ENCODE measurements at regions not wholly inside any gene's neighbourhood (a gene's known extent, or its start where the extent isn't known, plus 50 kb on each side); places are given as distances from the start of the nearest gene placed in this dataset.

GRCh38 chr9:16309082-16309468, 561.4 kb downstream of the BNC2 start:
- TF ChIP-seq NR1H2 (CRISPR knock-in tag; IDR thresholded peaks at IDR 0.05) = no peak
- TF ChIP-seq MAX (CRISPR knock-in tag; IDR thresholded peaks at IDR 0.05) = no peak
- TF ChIP-seq, protein P1, sequence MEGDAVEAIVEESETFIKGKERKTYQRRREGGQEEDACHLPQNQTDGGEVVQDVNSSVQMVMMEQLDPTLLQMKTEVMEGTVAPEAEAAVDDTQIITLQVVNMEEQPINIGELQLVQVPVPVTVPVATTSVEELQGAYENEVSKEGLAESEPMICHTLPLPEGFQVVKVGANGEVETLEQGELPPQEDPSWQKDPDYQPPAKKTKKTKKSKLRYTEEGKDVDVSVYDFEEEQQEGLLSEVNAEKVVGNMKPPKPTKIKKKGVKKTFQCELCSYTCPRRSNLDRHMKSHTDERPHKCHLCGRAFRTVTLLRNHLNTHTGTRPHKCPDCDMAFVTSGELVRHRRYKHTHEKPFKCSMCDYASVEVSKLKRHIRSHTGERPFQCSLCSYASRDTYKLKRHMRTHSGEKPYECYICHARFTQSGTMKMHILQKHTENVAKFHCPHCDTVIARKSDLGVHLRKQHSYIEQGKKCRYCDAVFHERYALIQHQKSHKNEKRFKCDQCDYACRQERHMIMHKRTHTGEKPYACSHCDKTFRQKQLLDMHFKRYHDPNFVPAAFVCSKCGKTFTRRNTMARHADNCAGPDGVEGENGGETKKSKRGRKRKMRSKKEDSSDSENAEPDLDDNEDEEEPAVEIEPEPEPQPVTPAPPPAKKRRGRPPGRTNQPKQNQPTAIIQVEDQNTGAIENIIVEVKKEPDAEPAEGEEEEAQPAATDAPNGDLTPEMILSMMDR (IDR thresholded peaks at IDR 0.05) = no peak
- TF ChIP-seq E2F4 (CRISPR knock-in tag; IDR thresholded peaks at IDR 0.05; ENCODE audit: borderline replicate concordance, low read depth) = no peak
- TF ChIP-seq ZBTB21 (CRISPR knock-in tag; IDR thresholded peaks at IDR 0.05; ENCODE audit: borderline replicate concordance) = no peak
- no peak for TF ChIP-seq TEAD4 (CRISPR knock-in tag; IDR thresholded peaks at IDR 0.05)
- no peak for TF ChIP-seq SP1 (CRISPR knock-in tag; conservative IDR thresholded peaks at IDR 0.05)
